ENCODE measurements at regions not wholly inside any gene's neighbourhood (a gene's known extent, or its start where the extent isn't known, plus 50 kb on each side); places are given as distances from the start of the nearest gene placed in this dataset.

GRCh38 chr1:29454616-29455380 lies 218.5 kb downstream of the PTPRU start:
- no peak overlapping the region for H3K4me3 ChIP-seq (ENCODE audit: low read depth, low read length)

GRCh38 chr1:29453502-29454240 lies 217.3 kb downstream of the PTPRU start:
- no peak overlapping the region for H3K4me3 ChIP-seq (ENCODE audit: low read depth, low read length)

- H3K4me3 ChIP-seq (ENCODE audit: low read depth, low read length): no peak overlapping the region
Observed at GRCh38 chr1:29452463-29453230, 216.3 kb downstream of the PTPRU start.

- no peak overlapping the region for H3K4me3 ChIP-seq (ENCODE audit: low read depth, low read length)
Observed at GRCh38 chr1:29451368-29451892, 215.1 kb downstream of the PTPRU start.

GRCh38 chr1:29450591-29450990 lies 214.3 kb downstream of the PTPRU start:
- H3K4me3 ChIP-seq (ENCODE audit: low read depth, low read length): no peak overlapping the region

GRCh38 chr1:29448456-29449235 lies 212.3 kb downstream of the PTPRU start:
- H3K4me3 ChIP-seq (ENCODE audit: low read depth, low read length): no peak overlapping the region

GRCh38 chr1:29447368-29447767 lies 211.0 kb downstream of the PTPRU start:
- no peak overlapping the region for H3K4me3 ChIP-seq (ENCODE audit: low read depth, low read length)

- H3K4me3 ChIP-seq (ENCODE audit: low read depth, low read length): no peak overlapping the region
Observed at GRCh38 chr1:29444782-29445729, 208.7 kb downstream of the PTPRU start.

- H3K4me3 ChIP-seq (ENCODE audit: low read depth, low read length): no peak overlapping the region
Observed at GRCh38 chr1:29444081-29444715, 207.9 kb downstream of the PTPRU start.

GRCh38 chr1:29441916-29442668 lies 205.8 kb downstream of the PTPRU start:
- H3K4me3 ChIP-seq (ENCODE audit: low read depth, low read length): no peak overlapping the region

GRCh38 chr1:29439615-29440014 lies 203.3 kb downstream of the PTPRU start:
- no peak overlapping the region for H3K4me3 ChIP-seq (ENCODE audit: low read depth, low read length)

GRCh38 chr1:29438991-29439390 lies 202.7 kb downstream of the PTPRU start:
- no peak overlapping the region for H3K4me3 ChIP-seq (ENCODE audit: low read depth, low read length)

- H3K4me3 ChIP-seq (ENCODE audit: low read depth, low read length): no peak overlapping the region
Observed at GRCh38 chr1:29437946-29438345, 201.6 kb downstream of the PTPRU start.

GRCh38 chr1:29436181-29436785 lies 200.0 kb downstream of the PTPRU start:
- H3K4me3 ChIP-seq (ENCODE audit: low read depth, low read length): no peak overlapping the region

- no peak overlapping the region for H3K4me3 ChIP-seq (ENCODE audit: low read depth, low read length)
Observed at GRCh38 chr1:29433830-29434229, 197.5 kb downstream of the PTPRU start.

GRCh38 chr1:29431138-29431537 lies 194.8 kb downstream of the PTPRU start:
- no peak overlapping the region for H3K4me3 ChIP-seq (ENCODE audit: low read depth, low read length)

GRCh38 chr1:29429656-29430055 lies 193.3 kb downstream of the PTPRU start:
- no peak overlapping the region for H3K4me3 ChIP-seq (ENCODE audit: low read depth, low read length)

GRCh38 chr1:29428997-29429396 lies 192.7 kb downstream of the PTPRU start:
- no peak overlapping the region for H3K4me3 ChIP-seq (ENCODE audit: low read depth, low read length)

All from iPS-11a (cell line).